ENCODE measurements at regions not wholly inside any gene's neighbourhood (a gene's known extent, or its start where the extent isn't known, plus 50 kb on each side); places are given as distances from the start of the nearest gene placed in this dataset.

DNA sequence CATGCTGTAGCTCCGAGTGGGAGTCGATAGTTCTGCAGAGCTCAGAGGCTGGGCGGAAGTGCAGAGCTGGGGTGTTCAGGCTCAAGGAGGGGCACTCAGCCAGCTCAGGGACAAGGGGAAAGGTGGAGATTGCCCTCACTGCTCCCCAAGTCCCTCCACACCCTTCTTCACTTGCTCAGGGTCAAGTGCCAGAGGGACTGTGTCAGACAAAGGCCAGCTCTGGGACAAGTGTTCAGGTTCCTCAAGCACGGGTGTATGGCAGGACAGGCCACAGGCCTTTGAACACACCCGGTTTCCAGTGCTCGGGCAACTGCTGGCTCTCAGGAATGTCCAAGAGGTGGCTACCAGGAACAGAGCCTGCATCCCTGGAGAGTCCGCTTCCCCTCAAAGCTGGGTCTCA, 293.0 kb upstream of the PODXL start:
- Histone ChIP-seq H3K27ac (no peak overlapping the region), H3K36me3 (replicated peaks in 1 of 2; ENCODE audit: insufficient read depth in 1 of 2, low read depth in 2 of 2) (no peaks in the 10 kb centered on the region), H3K9me3 (peaks cover 0 to 3% (median 0%) of the 10 kb centered on the region in 3 donors), H3K4me1 (no peaks in the 10 kb centered on the region), H3K27me3 (no peaks in the 10 kb centered on the region), H3K4me3 (no peak overlapping the region)
- no peak for DNase-seq
- TF ChIP-seq CTCF (IDR thresholded peaks at IDR 0.05), result no peak
- TF ChIP-seq POLR2A (IDR thresholded peaks at IDR 0.05), result no peak
- intact Hi-C loops (cut with DNase I), result no loop called here
- no peak for ATAC-seq
- WGBS, 2 donors, result 93 to 100% methylated on average over 4 to 7 of the region's 7 CpGs

DNA sequence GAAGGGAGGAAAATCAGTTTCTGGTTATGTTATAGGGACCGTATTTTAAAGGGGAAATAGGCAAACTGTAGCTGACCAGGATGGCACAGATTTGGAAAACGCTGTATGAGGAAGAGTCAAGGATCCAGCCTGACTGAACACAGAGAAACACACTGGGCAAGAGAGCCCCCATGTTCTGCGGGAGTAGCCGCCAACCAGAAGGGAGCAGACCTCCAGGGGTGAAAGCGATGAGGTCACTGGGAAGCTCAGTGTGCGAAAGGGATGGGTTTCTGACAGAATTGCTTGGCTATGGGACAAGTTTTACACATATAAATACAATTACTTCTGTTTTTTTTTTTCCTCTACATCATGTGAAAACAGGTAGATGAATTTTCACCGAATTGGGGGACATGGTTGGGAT, 291.6 kb upstream of the PODXL start:
- DNase-seq, result no peak
- WGBS, 2 donors, result 66 to 83% methylated on average over 7 of the region's 7 CpGs
- no peak for ATAC-seq
- Histone ChIP-seq H3K27ac (no peak overlapping the region), H3K27me3 (no peaks in the 10 kb centered on the region), H3K4me1 (peaks cover 4% of the 10 kb centered on the region), H3K4me3 (no peak overlapping the region), H3K36me3 (replicated peaks in 1 of 2; ENCODE audit: insufficient read depth in 1 of 2, low read depth in 2 of 2) (no peaks in the 10 kb centered on the region), H3K9me3 (no peaks in the 10 kb centered on the region)
- intact Hi-C loops (cut with DNase I), result no loop called here
- TF ChIP-seq POLR2A (IDR thresholded peaks at IDR 0.05), result no peak
- TF ChIP-seq CTCF (IDR thresholded peaks at IDR 0.05), result no peak

GRCh38 chr7:131845573-131846314, 289.3 kb upstream of the PODXL start:
- ATAC-seq (no peak), DNase-seq (peak in 1 of 4 donors; percentile 28)
- Histone ChIP-seq H3K4me1 (peaks cover 4% of the 10 kb centered on the region), H3K4me3 (no peak overlapping the region), H3K27me3 (no peaks in the 10 kb centered on the region), H3K9me3 (no peaks in the 10 kb centered on the region), H3K27ac (no peak overlapping the region), H3K36me3 (replicated peaks in 1 of 2; ENCODE audit: insufficient read depth in 1 of 2, low read depth in 2 of 2) (no peaks in the 10 kb centered on the region)
- no peak for TF ChIP-seq CTCF (IDR thresholded peaks at IDR 0.05)
- no peak for TF ChIP-seq POLR2A (IDR thresholded peaks at IDR 0.05)
- WGBS, 2 donors, result 65 to 67% methylated on average over 8 of the region's 8 CpGs
- intact Hi-C loops (cut with DNase I), result no loop called here

GRCh38 chr7:131844369-131844768, 287.9 kb upstream of the PODXL start:
- peaks cover 4% of the 10 kb centered on the region for H3K4me1 ChIP-seq
- H3K27me3 ChIP-seq, result no peaks in the 10 kb centered on the region
- H3K36me3 ChIP-seq (replicated peaks in 1 of 2; ENCODE audit: insufficient read depth in 1 of 2, low read depth in 2 of 2), result no peaks in the 10 kb centered on the region
- ATAC-seq (no peak), DNase-seq (no peak)
- intact Hi-C loops (cut with DNase I), result no loop called here
- H3K9me3 ChIP-seq, result no peaks in the 10 kb centered on the region
- H3K4me3 ChIP-seq, result no peak overlapping the region
- 14 to 33% methylated on average over 3 of the region's 3 CpGs for WGBS, 2 donors
- TF ChIP-seq CTCF (IDR thresholded peaks at IDR 0.05) (no peak), POLR2A (IDR thresholded peaks at IDR 0.05) (no peak)
- no peak overlapping the region for H3K27ac ChIP-seq

GRCh38 chr7:131843898-131844331, 287.5 kb upstream of the PODXL start:
- no peak overlapping the region for H3K4me3 ChIP-seq
- DNase-seq (no peak), ATAC-seq (no peak)
- H3K4me1 ChIP-seq, result peaks cover 4% of the 10 kb centered on the region
- no peaks in the 10 kb centered on the region for H3K9me3 ChIP-seq
- H3K27me3 ChIP-seq, result no peaks in the 10 kb centered on the region
- no peak overlapping the region for H3K27ac ChIP-seq
- WGBS, 2 donors, result 21 to 26% methylated on average over 10 of the region's 10 CpGs
- no peak for TF ChIP-seq CTCF (IDR thresholded peaks at IDR 0.05)
- no peak for TF ChIP-seq POLR2A (IDR thresholded peaks at IDR 0.05)
- intact Hi-C loops (cut with DNase I), result no loop called here
- H3K36me3 ChIP-seq (replicated peaks in 1 of 2; ENCODE audit: insufficient read depth in 1 of 2, low read depth in 2 of 2), result no peaks in the 10 kb centered on the region

Data from body of pancreas (tissue), 4 donors.